PC-3 (cell line): ENCODE measurements at regions not wholly inside any gene's neighbourhood (a gene's known extent, or its start where the extent isn't known, plus 50 kb on each side); places are given as distances from the start of the nearest gene placed in this dataset.

Experiments
- ATAC-seq: fragments of 200-7000 bp; cut with Tn5 transposase; 2 replicates; pipeline ENCODE4 v1.9.1; 2020; ENCODE audit warnings: mild to moderate bottlenecking, moderate library complexity
- BruUV-seq: library from RNA; stranded (reverse); fragments of 400-500 nt; replicated peaks from 2 replicates; lab custom pipeline; 2021; lab: Mats Ljungman, UMichigan
- CTCF ChIA-PET: fragments of 300-600 bp; sonication (Branson Sonifier 250); formaldehyde crosslinking; loops from one replicate; lab custom pipeline; 2022; ENCODE audit warnings: antibody characterized with exemption; lab: Charles Lee
- POLR2A ChIA-PET: fragments of 300-600 bp; sonication (Branson Sonifier 250); formaldehyde crosslinking; loops from one replicate; lab custom pipeline; 2022; ENCODE audit warnings: antibody characterized with exemption; ENCODE audit not compliant: unreplicated experiment; lab: Charles Lee
- DNase-seq: peaks from one replicate; pipeline ENCODE4 v3.0.0-alpha.2; 2015
- H2AFZ ChIP-seq: fragments of 300-600 bp; sonication (generic); 2 replicates; pipeline ENCODE4 v1.6.0; 2016; ENCODE audit warnings: antibody characterized with exemption, low read length
- H3F3A ChIP-seq: fragments of 300-600 bp; sonication (generic); one replicate; pipeline ENCODE4 v1.6.0; 2017; ENCODE audit warnings: antibody characterized with exemption, low read length, control low read depth, mild to moderate bottlenecking; ENCODE audit not compliant: unreplicated experiment
- H3K27ac ChIP-seq: fragments of 300-600 bp; sonication (generic); 2 replicates; pipeline ENCODE4 v1.5.1; 2016; ENCODE audit warnings: mild to moderate bottlenecking, low read length
- H3K27me3 ChIP-seq: fragments of 300-600 bp; sonication (generic); 2 replicates; pipeline ENCODE4 v1.6.1; 2016; ENCODE audit warnings: low read length, mixed read lengths
- H3K36me3 ChIP-seq: fragments of 300-600 bp; sonication (generic); 2 replicates; pipeline ENCODE4 v1.6.1; 2016; ENCODE audit warnings: low read depth, mixed run types, low read length, mixed read lengths
- H3K4me1 ChIP-seq: fragments of 300-600 bp; sonication (generic); 2 replicates; pipeline ENCODE4 v1.5.1; 2016; ENCODE audit warnings: low read length; ENCODE audit not compliant: insufficient read depth
- H3K4me2 ChIP-seq: fragments of 300-600 bp; sonication (generic); 2 replicates; pipeline ENCODE4 v1.6.0; 2016; ENCODE audit warnings: low read length
- H3K4me3 ChIP-seq: fragments of 300-600 bp; sonication (generic); 2 replicates; pipeline ENCODE4 v1.5.1; 2016; ENCODE audit warnings: mild to moderate bottlenecking, low read length, mixed read lengths
- H3K79me2 ChIP-seq: fragments of 300-600 bp; sonication (generic); 2 replicates; pipeline ENCODE4 v1.6.1; 2017; ENCODE audit warnings: low read length, mixed read lengths
- H3K9ac ChIP-seq: fragments of 300-600 bp; sonication (generic); 2 replicates; pipeline ENCODE4 v1.6.0; 2016; ENCODE audit warnings: mild to moderate bottlenecking, low read length
- H3K9me2 ChIP-seq: fragments of 300-600 bp; sonication (generic); replicated peaks from 2 replicates; pipeline ENCODE4 v1.6.1; 2016; ENCODE audit warnings: mixed run types, low read length, mixed read lengths
- H3K9me3 ChIP-seq: fragments of 300-600 bp; sonication (generic); 2 replicates; pipeline ENCODE4 v1.6.1; 2016; ENCODE audit warnings: low read length, mixed read lengths
- H4K20me1 ChIP-seq: fragments of 300-600 bp; sonication (generic); 2 replicates; pipeline ENCODE4 v1.6.1; 2016; ENCODE audit warnings: low read length, mixed read lengths
- EZH2 ChIP-seq: fragments of 300-600 bp; sonication (generic); IDR thresholded peaks from one replicate; pipeline ENCODE4 v1.6.1; 2017; ENCODE audit warnings: antibody characterized with exemption, mild to moderate bottlenecking, low read length; ENCODE audit not compliant: unreplicated experiment
- EZH2phosphoT487 ChIP-seq: fragments of 300-600 bp; sonication (generic); IDR thresholded peaks from 2 replicates; pipeline ENCODE4 v1.6.1; 2018; ENCODE audit warnings: mild to moderate bottlenecking, antibody characterized with exemption, low read length, borderline replicate concordance
- intact Hi-C: fragments of 100-400 bp; cut with micrococcal nuclease; formaldehyde crosslinking; loops from 2 replicates; pipeline ENCODE4 v1.9.0; 2023
- TF ChIP-seq, protein P1 (sequence below): fragments of 300-600 bp; sonication (generic); conservative IDR thresholded peaks from 2 replicates; pipeline ENCODE4 v1.5.1; 2017; ENCODE audit warnings: antibody characterized with exemption, low read depth, mild to moderate bottlenecking, low read length

DNA sequence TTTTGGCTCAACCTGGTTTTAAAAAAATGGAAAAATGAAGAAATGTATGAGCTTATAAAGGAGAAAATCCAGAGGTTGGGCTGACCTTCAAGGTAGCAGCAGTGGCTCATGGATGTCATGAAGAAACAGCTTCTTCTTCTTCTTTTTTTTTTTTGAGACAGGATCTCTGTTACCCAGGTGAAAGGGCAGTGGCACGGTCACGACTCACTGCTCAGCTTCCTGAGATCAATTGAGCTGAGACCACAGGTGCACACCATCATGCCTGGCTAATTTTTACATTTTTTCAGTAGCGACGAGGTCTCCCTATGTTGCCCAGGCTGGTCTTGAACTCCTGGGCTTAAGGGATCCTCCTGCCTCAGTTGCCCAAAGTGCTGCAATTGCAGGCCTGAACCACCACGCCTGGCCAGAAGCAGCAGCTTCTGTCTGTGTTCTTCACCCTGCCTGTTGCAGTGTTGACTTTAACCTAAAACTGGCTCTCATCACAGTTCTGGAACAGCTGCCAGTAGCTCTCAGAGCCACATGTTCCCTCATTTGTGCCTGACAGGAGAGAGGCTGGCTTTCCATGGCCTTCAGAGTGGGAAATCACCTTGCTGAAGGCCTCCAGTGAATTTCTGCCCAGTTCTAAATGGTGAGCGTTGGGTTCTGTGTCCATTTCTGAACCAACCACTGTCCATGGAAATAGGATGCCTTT is 117.7 kb downstream of the PFKFB3 start:
- ChIA-PET CTCF (no interaction called here), POLR2A (no interaction called here)
- BruUV-seq, result no TSS peak

GRCh38 chr10:6321880-6322279 is 119.1 kb downstream of the PFKFB3 start:
- Histone ChIP-seq H3K4me1 (no peaks in the 10 kb centered on the region), H3K9me3 (no peaks in the 10 kb centered on the region), H3K9me2 (no peaks in the 10 kb centered on the region), H4K20me1 (no peaks in the 10 kb centered on the region), H3K4me3 (no peak overlapping the region), H3K27me3 (no peaks in the 10 kb centered on the region), H3K36me3 (no peaks in the 10 kb centered on the region), H3K4me2 (peak overlapping the region; percentile 16; the same call in 1 of the 2 replicates), H3F3A (no peaks in the 10 kb centered on the region), H2AFZ (peak overlapping the region; percentile 50; the same call in 1 of the 2 replicates), H3K9ac (no peak overlapping the region), H3K79me2 (no peaks in the 10 kb centered on the region), H3K27ac (no peak overlapping the region; the same call in 1 of the 2 replicates)
- ChIA-PET POLR2A (no interaction called here), CTCF (no interaction called here)
- BruUV-seq, result no TSS peak
- no peak for TF ChIP-seq EZH2
- no peak for TF ChIP-seq EZH2phosphoT487
- ATAC-seq (peak; percentile 82), DNase-seq (peak; percentile 22)
- intact Hi-C loops, result no loop called here

More for the DNA sequence above, 117.7 kb downstream of the PFKFB3 start:
- no peak overlapping the region for H3K4me3 ChIP-seq
- intact Hi-C loops, result no loop called here
- no peaks in the 10 kb centered on the region for H3F3A ChIP-seq
- H3K79me2 ChIP-seq, result no peaks in the 10 kb centered on the region
- H3K9ac ChIP-seq, result no peak overlapping the region
- no peak for ATAC-seq
- no peak overlapping the region for H2AFZ ChIP-seq
- H3K4me2 ChIP-seq, result no peak overlapping the region
- no peaks in the 10 kb centered on the region for H3K36me3 ChIP-seq
- no peaks in the 10 kb centered on the region for H3K27me3 ChIP-seq
- H3K4me1 ChIP-seq, result peaks cover 3% of the 10 kb centered on the region; the same call in 1 of the 2 replicates
- H4K20me1 ChIP-seq, result no peaks in the 10 kb centered on the region
- TF ChIP-seq EZH2phosphoT487, result no peak
- H3K9me2 ChIP-seq, result no peaks in the 10 kb centered on the region
- no peaks in the 10 kb centered on the region for H3K9me3 ChIP-seq
- H3K27ac ChIP-seq, result no peak overlapping the region
- DNase-seq, result no peak

- Histone ChIP-seq H3K4me2 (no peak overlapping the region), H3F3A (no peaks in the 10 kb centered on the region), H3K9me2 (no peaks in the 10 kb centered on the region), H4K20me1 (no peaks in the 10 kb centered on the region), H3K79me2 (no peaks in the 10 kb centered on the region), H3K27me3 (no peaks in the 10 kb centered on the region), H3K36me3 (no peaks in the 10 kb centered on the region), H2AFZ (no peak overlapping the region), H3K9ac (no peak overlapping the region), H3K4me3 (no peak overlapping the region), H3K9me3 (no peaks in the 10 kb centered on the region), H3K27ac (no peak overlapping the region), H3K4me1 (no peaks in the 10 kb centered on the region)
- CTCF ChIA-PET, result no interaction called here
- DNase-seq (no peak), ATAC-seq (no peak)
- intact Hi-C loops, result no loop called here
- POLR2A ChIA-PET, result no interaction called here
- BruUV-seq, result no TSS peak
- TF ChIP-seq, protein P1, sequence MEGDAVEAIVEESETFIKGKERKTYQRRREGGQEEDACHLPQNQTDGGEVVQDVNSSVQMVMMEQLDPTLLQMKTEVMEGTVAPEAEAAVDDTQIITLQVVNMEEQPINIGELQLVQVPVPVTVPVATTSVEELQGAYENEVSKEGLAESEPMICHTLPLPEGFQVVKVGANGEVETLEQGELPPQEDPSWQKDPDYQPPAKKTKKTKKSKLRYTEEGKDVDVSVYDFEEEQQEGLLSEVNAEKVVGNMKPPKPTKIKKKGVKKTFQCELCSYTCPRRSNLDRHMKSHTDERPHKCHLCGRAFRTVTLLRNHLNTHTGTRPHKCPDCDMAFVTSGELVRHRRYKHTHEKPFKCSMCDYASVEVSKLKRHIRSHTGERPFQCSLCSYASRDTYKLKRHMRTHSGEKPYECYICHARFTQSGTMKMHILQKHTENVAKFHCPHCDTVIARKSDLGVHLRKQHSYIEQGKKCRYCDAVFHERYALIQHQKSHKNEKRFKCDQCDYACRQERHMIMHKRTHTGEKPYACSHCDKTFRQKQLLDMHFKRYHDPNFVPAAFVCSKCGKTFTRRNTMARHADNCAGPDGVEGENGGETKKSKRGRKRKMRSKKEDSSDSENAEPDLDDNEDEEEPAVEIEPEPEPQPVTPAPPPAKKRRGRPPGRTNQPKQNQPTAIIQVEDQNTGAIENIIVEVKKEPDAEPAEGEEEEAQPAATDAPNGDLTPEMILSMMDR, result no peak
- TF ChIP-seq EZH2phosphoT487 (no peak), EZH2 (no peak)
Observed at GRCh38 chr10:6322805-6323204, 120.1 kb downstream of the PFKFB3 start.
